CD4-positive, alpha-beta T cell treated with Interleukin-21 for 1 hour (primary cell): ENCODE measurements at regions not wholly inside any gene's neighbourhood (a gene's known extent, or its start where the extent isn't known, plus 50 kb on each side); places are given as distances from the start of the nearest gene placed in this dataset.

Experiments
- DNase-seq: peaks from one replicate; pipeline ENCODE4 v3.0.0-alpha.2; 2020

DNA sequence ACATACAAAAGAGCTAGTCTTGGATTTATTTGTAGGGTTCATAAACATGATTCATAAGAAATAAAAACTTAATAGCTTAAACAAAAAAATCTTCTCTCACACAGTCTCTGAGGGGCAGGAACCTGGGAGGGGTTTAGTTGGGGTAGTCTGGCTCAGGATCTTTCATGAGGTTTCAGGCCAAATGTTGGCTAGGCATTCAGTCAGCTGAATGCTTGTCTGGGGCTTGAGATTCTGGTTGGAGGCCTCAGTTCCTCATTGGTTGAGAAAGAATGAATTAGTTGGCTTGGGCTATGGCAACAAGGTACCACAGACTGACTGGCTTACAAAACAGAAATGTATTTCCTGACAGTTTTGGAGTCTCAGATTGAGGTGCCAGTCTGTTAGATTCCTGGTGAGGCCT is 74.3 kb downstream of the ANKRD7 start:
- no peak for DNase-seq

- no peak for DNase-seq
Measured at GRCh38 chr7:118300177-118300576, 75.7 kb downstream of the ANKRD7 start.

GRCh38 chr7:118304100-118304499 is 79.6 kb downstream of the ANKRD7 start:
- no peak for DNase-seq

GRCh38 chr7:118305671-118306070 is 81.2 kb downstream of the ANKRD7 start:
- no peak for DNase-seq

DNA sequence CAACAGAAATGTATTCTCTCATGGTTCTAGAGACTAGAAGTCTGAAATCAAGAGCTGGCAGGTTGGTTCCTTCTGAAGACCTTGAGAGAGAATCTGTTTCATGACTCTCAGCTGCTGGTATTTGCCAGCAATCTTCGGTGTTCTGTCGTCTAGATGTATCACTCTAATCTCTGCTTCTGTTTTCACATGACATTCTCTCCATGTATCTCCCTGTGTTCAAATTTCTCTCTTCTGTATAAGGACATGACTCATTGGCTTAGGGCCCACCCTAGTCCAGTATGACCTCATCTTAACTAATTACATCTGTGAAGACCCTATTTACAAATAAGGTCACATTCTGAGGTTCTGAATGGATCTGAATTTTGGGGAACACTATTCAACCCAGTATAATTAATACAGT is 82.3 kb downstream of the ANKRD7 start:
- no peak for DNase-seq

- DNase-seq = no peak
Measured at GRCh38 chr7:118311121-118311836, 86.8 kb downstream of the ANKRD7 start.

GRCh38 chr7:118312051-118312450 is 87.5 kb downstream of the ANKRD7 start:
- no peak for DNase-seq

- no peak for DNase-seq
Measured at GRCh38 chr7:118312966-118313365, 88.5 kb downstream of the ANKRD7 start.

DNA sequence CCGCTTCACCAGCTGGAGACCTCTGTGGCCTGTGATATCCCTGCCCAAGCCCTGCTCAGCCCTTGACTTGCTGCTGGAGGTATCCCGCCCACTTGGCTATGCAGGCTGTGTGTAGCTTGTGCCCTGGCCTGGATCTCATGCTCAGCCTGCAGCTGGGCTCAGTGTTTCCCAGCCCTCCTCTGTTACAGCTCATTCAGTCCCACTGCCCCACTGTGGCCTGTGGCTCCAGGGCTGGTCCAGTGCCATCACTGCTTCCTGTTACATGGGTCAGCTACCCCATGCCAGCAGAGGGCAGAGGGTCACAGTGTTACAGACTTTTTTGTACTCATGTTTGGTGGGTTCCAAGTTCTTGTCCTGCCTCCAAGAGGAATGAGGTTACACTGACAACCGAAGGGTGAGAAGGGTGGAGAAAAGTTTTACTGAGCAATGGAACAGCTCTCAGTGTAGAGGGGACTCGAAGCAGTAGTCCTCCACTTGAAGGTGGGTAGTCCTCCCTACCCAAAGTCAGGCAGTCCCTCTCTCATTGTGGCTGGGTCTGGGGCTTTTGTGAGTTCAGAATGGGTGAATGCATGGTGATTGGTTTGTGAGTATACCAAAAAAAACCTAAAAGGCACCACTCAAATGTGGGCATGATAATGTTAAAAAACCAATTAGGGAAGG is 100.4 kb downstream of the ANKRD7 start:
- no peak for DNase-seq

DNA sequence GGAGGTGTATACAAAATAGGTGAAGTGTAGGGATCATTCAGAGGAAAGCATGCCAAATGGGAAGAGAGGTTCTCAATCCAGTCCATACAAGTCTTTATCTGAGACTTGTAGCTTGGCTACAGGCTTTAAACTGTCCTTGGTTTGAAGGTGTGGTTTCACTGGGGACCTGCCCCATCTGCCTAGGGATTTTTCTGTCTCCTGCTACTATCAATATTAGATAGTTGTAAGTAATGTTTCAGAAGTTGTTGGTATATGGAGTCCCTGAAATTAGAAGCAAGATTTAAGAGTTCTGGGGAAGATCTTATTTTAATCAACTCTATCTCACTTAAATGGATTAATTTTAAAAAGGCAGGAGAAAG is 100.9 kb downstream of the ANKRD7 start:
- DNase-seq = no peak

GRCh38 chr7:118327174-118327573 is 102.7 kb downstream of the ANKRD7 start:
- no peak for DNase-seq

DNA sequence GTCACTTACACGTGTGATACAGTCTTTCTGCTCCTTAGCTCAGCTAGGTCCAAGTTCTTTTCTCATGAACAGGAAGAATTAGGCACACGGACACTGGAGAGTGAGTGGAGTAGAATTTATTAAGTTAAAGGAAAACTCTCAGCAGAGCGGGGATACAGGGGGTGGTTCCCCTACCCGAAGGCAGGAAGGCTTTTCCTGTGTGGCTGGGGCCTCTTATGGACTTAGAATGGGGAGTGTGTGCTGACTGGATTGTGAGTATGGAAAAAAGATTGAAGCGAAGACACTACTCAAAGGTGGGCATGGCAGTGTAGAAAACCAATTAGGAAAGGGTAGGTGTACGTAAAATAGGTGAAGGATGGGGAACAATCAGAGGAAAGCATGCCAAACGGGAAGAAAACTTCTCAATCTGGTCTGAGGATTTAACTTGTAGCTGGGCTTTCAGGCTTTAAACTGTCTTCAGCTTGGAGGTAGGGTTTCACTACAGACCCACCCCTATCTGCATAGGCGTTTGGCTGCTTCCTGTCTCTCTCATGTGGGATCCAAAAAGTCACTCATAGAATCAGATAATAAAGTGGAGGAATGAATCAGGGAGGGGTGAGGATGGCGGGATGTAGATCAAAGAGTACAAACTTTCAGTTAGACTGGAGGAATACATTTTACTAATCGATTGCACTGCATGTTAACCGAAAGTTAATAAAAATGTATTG is 104.2 kb downstream of the ANKRD7 start:
- DNase-seq = no peak

DNA sequence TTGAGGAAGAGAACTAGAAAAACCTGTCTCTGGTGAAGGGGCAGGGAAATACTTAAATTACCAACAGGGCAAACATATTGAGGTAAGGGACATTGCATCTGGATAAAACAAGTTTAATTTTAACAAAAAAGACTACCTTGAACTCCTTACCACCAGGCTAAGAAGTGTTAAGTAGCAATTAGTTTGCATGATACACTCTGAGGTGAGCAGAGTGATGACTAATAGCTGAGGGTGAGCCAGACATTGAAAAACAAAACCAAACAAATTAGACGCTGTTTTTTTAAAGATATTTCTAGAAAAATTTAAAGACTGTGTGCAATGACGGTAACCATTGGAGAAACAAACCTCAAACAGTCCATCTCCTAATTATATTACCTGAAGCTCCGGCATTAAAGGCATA is 105.9 kb downstream of the ANKRD7 start:
- DNase-seq = no peak

GRCh38 chr7:118346748-118347147 is 122.2 kb downstream of the ANKRD7 start:
- DNase-seq = no peak

GRCh38 chr7:118349604-118350003 is 125.1 kb downstream of the ANKRD7 start:
- no peak for DNase-seq

- no peak for DNase-seq
Measured at GRCh38 chr7:118350260-118350659, 125.8 kb downstream of the ANKRD7 start.

DNA sequence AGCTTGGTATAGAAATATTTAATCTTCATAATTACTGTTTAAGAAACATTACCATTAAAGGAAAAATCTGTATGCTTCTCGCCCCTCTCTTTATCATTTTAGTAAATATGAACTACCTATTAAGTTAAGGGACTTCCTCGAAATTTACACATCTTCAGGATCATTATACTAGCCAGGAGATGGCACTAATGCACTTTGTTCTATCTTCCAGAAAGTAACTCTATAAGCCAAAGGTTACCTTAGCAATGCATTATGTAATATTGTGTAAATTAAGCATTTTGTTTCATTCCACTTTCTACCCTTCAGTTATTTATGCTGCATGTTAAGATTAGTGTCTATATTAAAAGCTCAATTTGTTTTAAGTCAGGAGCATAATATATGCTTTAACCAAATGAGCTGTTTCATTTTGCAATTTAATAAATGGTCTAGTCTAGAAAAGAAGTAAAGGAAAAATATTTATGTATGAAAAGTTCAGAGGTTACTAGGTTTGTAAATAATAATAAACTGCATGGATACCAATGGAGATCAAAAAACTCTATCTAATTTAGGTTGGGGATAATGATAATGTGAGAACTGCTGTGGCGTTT is 128.5 kb downstream of the ANKRD7 start:
- no peak for DNase-seq

DNA sequence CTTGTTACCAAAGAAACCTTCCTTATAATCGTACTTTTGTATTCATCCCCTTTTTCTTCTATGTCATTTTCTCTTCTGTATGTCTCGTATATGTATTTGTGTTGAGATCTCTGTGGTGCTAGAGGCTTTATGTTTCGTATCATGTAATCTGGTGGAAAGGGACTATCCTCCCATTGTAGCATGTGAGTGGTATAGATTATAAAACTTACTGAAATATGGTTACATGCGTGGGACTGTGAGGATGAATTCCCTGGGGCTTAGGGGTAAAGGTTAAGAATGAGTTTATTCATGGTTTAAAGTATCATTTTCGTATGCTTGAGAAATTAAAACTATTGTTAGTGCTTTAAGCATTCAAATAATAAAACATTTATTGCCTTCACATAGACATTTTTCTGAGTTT is 141.9 kb downstream of the ANKRD7 start:
- no peak for DNase-seq

- DNase-seq = no peak
Measured at GRCh38 chr7:118368958-118369357, 144.5 kb downstream of the ANKRD7 start.

- no peak for DNase-seq
Measured at GRCh38 chr7:118369987-118370386, 145.5 kb downstream of the ANKRD7 start.

GRCh38 chr7:118372530-118372929 is 148.0 kb downstream of the ANKRD7 start:
- no peak for DNase-seq

DNA sequence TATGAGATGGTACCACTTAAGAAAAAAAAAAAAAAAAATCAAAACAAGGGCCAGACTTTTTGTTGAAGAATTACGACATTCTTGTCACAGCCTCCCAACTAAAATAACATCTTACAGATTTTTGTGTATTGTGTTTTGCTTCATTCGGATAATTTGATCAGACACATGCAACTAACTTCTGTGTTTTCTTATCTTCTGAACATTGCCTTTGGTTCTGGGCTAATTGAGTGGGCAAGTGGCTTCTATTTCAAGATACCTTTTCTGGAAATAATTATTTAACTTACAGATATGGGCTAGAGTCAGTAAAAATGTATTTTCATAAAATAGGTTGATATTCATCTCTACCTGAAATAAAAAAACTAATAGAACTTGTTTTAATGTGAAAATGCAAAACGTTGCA is 165.1 kb downstream of the ANKRD7 start:
- DNase-seq = no peak

GRCh38 chr7:118404211-118404610 is 179.7 kb downstream of the ANKRD7 start:
- no peak for DNase-seq

- no peak for DNase-seq
Measured at GRCh38 chr7:118418433-118418832, 193.9 kb downstream of the ANKRD7 start.
